ENCODE measurements at regions not wholly inside any gene's neighbourhood (a gene's known extent, or its start where the extent isn't known, plus 50 kb on each side); places are given as distances from the start of the nearest gene placed in this dataset.

DNA sequence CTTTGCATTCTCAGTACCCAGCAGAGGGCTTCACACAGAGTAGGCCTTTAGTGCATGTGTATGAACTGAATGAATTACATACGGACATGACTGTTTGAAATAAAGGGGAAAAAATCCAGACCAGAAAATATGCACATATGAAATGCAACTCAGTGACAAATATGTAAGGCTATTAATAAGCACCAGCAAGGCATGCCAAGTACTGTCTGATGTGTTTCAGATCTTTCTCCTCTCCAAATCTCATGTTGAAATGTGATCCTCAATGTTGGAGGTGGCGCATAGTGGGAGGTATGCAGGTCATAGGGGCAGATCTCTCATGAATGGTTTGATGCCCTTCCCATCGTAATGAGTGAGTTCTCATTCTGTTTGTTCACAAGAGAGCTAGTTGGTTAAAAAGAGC, 87.3 kb upstream of the TOMM7 start:
- TF ChIP-seq, protein P1, sequence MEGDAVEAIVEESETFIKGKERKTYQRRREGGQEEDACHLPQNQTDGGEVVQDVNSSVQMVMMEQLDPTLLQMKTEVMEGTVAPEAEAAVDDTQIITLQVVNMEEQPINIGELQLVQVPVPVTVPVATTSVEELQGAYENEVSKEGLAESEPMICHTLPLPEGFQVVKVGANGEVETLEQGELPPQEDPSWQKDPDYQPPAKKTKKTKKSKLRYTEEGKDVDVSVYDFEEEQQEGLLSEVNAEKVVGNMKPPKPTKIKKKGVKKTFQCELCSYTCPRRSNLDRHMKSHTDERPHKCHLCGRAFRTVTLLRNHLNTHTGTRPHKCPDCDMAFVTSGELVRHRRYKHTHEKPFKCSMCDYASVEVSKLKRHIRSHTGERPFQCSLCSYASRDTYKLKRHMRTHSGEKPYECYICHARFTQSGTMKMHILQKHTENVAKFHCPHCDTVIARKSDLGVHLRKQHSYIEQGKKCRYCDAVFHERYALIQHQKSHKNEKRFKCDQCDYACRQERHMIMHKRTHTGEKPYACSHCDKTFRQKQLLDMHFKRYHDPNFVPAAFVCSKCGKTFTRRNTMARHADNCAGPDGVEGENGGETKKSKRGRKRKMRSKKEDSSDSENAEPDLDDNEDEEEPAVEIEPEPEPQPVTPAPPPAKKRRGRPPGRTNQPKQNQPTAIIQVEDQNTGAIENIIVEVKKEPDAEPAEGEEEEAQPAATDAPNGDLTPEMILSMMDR (conservative IDR thresholded peaks at IDR 0.05; ENCODE audit: low read depth in 2 of 2) = no peak
- TF ChIP-seq POLR2AphosphoS5 (IDR thresholded peaks at IDR 0.05; ENCODE audit: low read depth) (no peak), EZH2 (IDR thresholded peaks at IDR 0.05; ENCODE audit: low read depth, unreplicated experiment) (no peak)
